CD4-positive, alpha-beta T cell treated with Interleukin-12 subunit alpha and Interleukin-12 subunit beta, for 1 hour (primary cell): ENCODE measurements at regions not wholly inside any gene's neighbourhood (a gene's known extent, or its start where the extent isn't known, plus 50 kb on each side); places are given as distances from the start of the nearest gene placed in this dataset.
A peak's percentile ranks its signal among the peaks of the same experiment; 100 is the strongest.

Experiments
- DNase-seq: peaks from one replicate; pipeline ENCODE4 v3.0.0-alpha.2; 2020

GRCh38 chr9:119596703-119597102, 227.5 kb upstream of the BRINP1 start:
- DNase-seq, result no peak

- DNase-seq, result no peak
Observed at GRCh38 chr9:119588874-119589744, 219.9 kb upstream of the BRINP1 start.

GRCh38 chr9:119577881-119578280, 208.6 kb upstream of the BRINP1 start:
- DNase-seq, result no peak

- DNase-seq, result no peak
Observed at GRCh38 chr9:119559986-119560385, 190.8 kb upstream of the BRINP1 start.

- no peak for DNase-seq
Observed at GRCh38 chr9:119559056-119559455, 189.8 kb upstream of the BRINP1 start.

- peak; percentile 14 for DNase-seq
Observed at GRCh38 chr9:119556129-119556875, 187.1 kb upstream of the BRINP1 start.

- no peak for DNase-seq
Observed at GRCh38 chr9:119544492-119544891, 175.3 kb upstream of the BRINP1 start.

- no peak for DNase-seq
Observed at GRCh38 chr9:119537138-119537537, 167.9 kb upstream of the BRINP1 start.

- no peak for DNase-seq
Observed at GRCh38 chr9:119533504-119533903, 164.3 kb upstream of the BRINP1 start.

GRCh38 chr9:119526698-119527097, 157.5 kb upstream of the BRINP1 start:
- no peak for DNase-seq

- DNase-seq, result no peak
Observed at GRCh38 chr9:119523508-119523907, 154.3 kb upstream of the BRINP1 start.

GRCh38 chr9:119522381-119522780, 153.1 kb upstream of the BRINP1 start:
- no peak for DNase-seq

GRCh38 chr9:119509291-119509905, 140.2 kb upstream of the BRINP1 start:
- DNase-seq, result no peak

GRCh38 chr9:119501374-119501773, 132.1 kb upstream of the BRINP1 start:
- no peak for DNase-seq

- DNase-seq, result no peak
Observed at GRCh38 chr9:119500072-119500771, 131.0 kb upstream of the BRINP1 start.

- no peak for DNase-seq
Observed at GRCh38 chr9:119487118-119487827, 118.0 kb upstream of the BRINP1 start.

GRCh38 chr9:119483153-119483552, 113.9 kb upstream of the BRINP1 start:
- no peak for DNase-seq

GRCh38 chr9:119477197-119477596, 108.0 kb upstream of the BRINP1 start:
- DNase-seq, result no peak

GRCh38 chr9:119458068-119458467, 88.8 kb upstream of the BRINP1 start:
- DNase-seq, result no peak

GRCh38 chr9:119453980-119454379, 84.7 kb upstream of the BRINP1 start:
- no peak for DNase-seq

GRCh38 chr9:119453490-119453911, 84.3 kb upstream of the BRINP1 start:
- DNase-seq, result no peak

- no peak for DNase-seq
Observed at GRCh38 chr9:119451426-119451825, 82.2 kb upstream of the BRINP1 start.
